ENCODE measurements at regions not wholly inside any gene's neighbourhood (a gene's known extent, or its start where the extent isn't known, plus 50 kb on each side); places are given as distances from the start of the nearest gene placed in this dataset.

DNA sequence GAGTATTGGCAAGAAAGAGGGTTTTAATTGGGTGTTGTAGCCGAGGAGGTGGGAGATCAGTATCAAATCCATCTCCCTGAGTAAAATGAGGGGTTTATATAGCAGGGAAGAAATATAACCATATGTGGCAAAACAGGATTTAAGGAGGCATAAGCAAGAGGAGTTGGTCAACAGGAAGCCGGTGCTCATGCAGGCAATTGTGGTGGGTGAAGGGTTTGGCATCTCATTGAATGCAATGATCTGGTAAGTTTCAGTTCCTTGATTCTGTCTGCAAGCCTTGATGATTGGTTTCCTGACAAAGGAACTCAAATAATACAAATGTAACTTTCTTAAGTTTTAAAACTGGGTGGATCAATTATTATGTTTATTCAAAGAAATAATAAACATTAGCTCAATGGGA, 564.4 kb upstream of the LINC00305 start:
- Histone ChIP-seq H3K36me3 (ENCODE audit: insufficient read depth, low read length) (no peaks in the 10 kb centered on the region), H3K79me2 (ENCODE audit: insufficient read depth, low read length) (no peaks in the 10 kb centered on the region), H3K27me3 (ENCODE audit: insufficient read depth, low read length, poor library complexity) (no peaks in the 10 kb centered on the region), H3K4me1 (ENCODE audit: insufficient read depth, low read length) (no peaks in the 10 kb centered on the region), H3K9me3 (ENCODE audit: insufficient read depth, low read length, severe bottlenecking) (no peaks in the 10 kb centered on the region), H4K20me1 (ENCODE audit: insufficient read depth, low read length) (no peaks in the 10 kb centered on the region), H3K4me3 (ENCODE audit: low read depth in 1 of 2, low read length in 2 of 2) (no peak overlapping the region), H3K9ac (ENCODE audit: low read depth, low read length) (no peak overlapping the region), H3K27ac (ENCODE audit: low read length) (no peak overlapping the region), H2AFZ (ENCODE audit: low read depth, low read length) (no peak overlapping the region), H3K4me2 (ENCODE audit: insufficient read depth, low read length) (no peak overlapping the region)
- DNase-seq (no peak), ATAC-seq (ENCODE audit: insufficient read depth, low read depth) (no peak)
- no peak for TF ChIP-seq EZH2 (IDR thresholded peaks at IDR 0.05; ENCODE audit: borderline replicate concordance, low read depth, low read length, severe bottlenecking)
- TF ChIP-seq, protein P1, sequence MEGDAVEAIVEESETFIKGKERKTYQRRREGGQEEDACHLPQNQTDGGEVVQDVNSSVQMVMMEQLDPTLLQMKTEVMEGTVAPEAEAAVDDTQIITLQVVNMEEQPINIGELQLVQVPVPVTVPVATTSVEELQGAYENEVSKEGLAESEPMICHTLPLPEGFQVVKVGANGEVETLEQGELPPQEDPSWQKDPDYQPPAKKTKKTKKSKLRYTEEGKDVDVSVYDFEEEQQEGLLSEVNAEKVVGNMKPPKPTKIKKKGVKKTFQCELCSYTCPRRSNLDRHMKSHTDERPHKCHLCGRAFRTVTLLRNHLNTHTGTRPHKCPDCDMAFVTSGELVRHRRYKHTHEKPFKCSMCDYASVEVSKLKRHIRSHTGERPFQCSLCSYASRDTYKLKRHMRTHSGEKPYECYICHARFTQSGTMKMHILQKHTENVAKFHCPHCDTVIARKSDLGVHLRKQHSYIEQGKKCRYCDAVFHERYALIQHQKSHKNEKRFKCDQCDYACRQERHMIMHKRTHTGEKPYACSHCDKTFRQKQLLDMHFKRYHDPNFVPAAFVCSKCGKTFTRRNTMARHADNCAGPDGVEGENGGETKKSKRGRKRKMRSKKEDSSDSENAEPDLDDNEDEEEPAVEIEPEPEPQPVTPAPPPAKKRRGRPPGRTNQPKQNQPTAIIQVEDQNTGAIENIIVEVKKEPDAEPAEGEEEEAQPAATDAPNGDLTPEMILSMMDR (IDR thresholded peaks at IDR 0.05; ENCODE audit: borderline replicate concordance, extremely low read depth, low read length, poor library complexity, severe bottlenecking), result no peak

- H3K4me2 ChIP-seq (ENCODE audit: insufficient read depth, low read length), result no peak overlapping the region
- no peak overlapping the region for H3K9ac ChIP-seq (ENCODE audit: low read depth, low read length)
- H3K4me1 ChIP-seq (ENCODE audit: insufficient read depth, low read length), result no peaks in the 10 kb centered on the region
- no peaks in the 10 kb centered on the region for H3K79me2 ChIP-seq (ENCODE audit: insufficient read depth, low read length)
- H4K20me1 ChIP-seq (ENCODE audit: insufficient read depth, low read length), result no peaks in the 10 kb centered on the region
- TF ChIP-seq, protein P1 (IDR thresholded peaks at IDR 0.05; ENCODE audit: borderline replicate concordance, extremely low read depth, low read length, poor library complexity, severe bottlenecking), result no peak
- TF ChIP-seq EZH2 (IDR thresholded peaks at IDR 0.05; ENCODE audit: borderline replicate concordance, low read depth, low read length, severe bottlenecking), result no peak
- no peak overlapping the region for H3K27ac ChIP-seq (ENCODE audit: low read length)
- H3K4me3 ChIP-seq (ENCODE audit: low read depth in 1 of 2, low read length in 2 of 2), result no peak overlapping the region
- ATAC-seq (ENCODE audit: insufficient read depth, low read depth), result no peak
- no peaks in the 10 kb centered on the region for H3K36me3 ChIP-seq (ENCODE audit: insufficient read depth, low read length)
- DNase-seq, result no peak
- no peak overlapping the region for H2AFZ ChIP-seq (ENCODE audit: low read depth, low read length)
- H3K9me3 ChIP-seq (ENCODE audit: insufficient read depth, low read length, severe bottlenecking), result no peaks in the 10 kb centered on the region
- H3K27me3 ChIP-seq (ENCODE audit: insufficient read depth, low read length, poor library complexity), result no peaks in the 10 kb centered on the region
Observed at GRCh38 chr18:64712035-64712434, 563.1 kb upstream of the LINC00305 start.

- no peaks in the 10 kb centered on the region for H3K79me2 ChIP-seq (ENCODE audit: insufficient read depth, low read length)
- no peaks in the 10 kb centered on the region for H3K27me3 ChIP-seq (ENCODE audit: insufficient read depth, low read length, poor library complexity)
- ATAC-seq (ENCODE audit: insufficient read depth, low read depth) (no peak), DNase-seq (no peak)
- H4K20me1 ChIP-seq (ENCODE audit: insufficient read depth, low read length), result no peaks in the 10 kb centered on the region
- H3K4me2 ChIP-seq (ENCODE audit: insufficient read depth, low read length), result no peak overlapping the region
- no peaks in the 10 kb centered on the region for H3K4me1 ChIP-seq (ENCODE audit: insufficient read depth, low read length)
- no peak overlapping the region for H2AFZ ChIP-seq (ENCODE audit: low read depth, low read length)
- no peak overlapping the region for H3K27ac ChIP-seq (ENCODE audit: low read length)
- no peak overlapping the region for H3K4me3 ChIP-seq (ENCODE audit: low read depth in 1 of 2, low read length in 2 of 2)
- no peaks in the 10 kb centered on the region for H3K9me3 ChIP-seq (ENCODE audit: insufficient read depth, low read length, severe bottlenecking)
- no peaks in the 10 kb centered on the region for H3K36me3 ChIP-seq (ENCODE audit: insufficient read depth, low read length)
- no peak for TF ChIP-seq EZH2 (IDR thresholded peaks at IDR 0.05; ENCODE audit: borderline replicate concordance, low read depth, low read length, severe bottlenecking)
- TF ChIP-seq, protein P1 (IDR thresholded peaks at IDR 0.05; ENCODE audit: borderline replicate concordance, extremely low read depth, low read length, poor library complexity, severe bottlenecking), result no peak
- no peak overlapping the region for H3K9ac ChIP-seq (ENCODE audit: low read depth, low read length)
Observed at GRCh38 chr18:64710105-64710861, 561.4 kb upstream of the LINC00305 start.

All from DND-41 (cell line).